AG09319 (cell line): ENCODE measurements at regions not wholly inside any gene's neighbourhood (a gene's known extent, or its start where the extent isn't known, plus 50 kb on each side); places are given as distances from the start of the nearest gene placed in this dataset.

Experiments
- DNase-seq: peaks from one replicate; pipeline ENCODE4 v3.0.0-alpha.2; 2010; ENCODE audit warnings: low read depth; ENCODE audit errors: extremely low read depth
- TF ChIP-seq, protein P1 (sequence below): IDR thresholded peaks from 2 replicates; pipeline ENCODE4 v1.5.1; 2011; ENCODE audit warnings: low read depth, mild to moderate bottlenecking, inconsistent platforms, low read length, moderate library complexity

DNA sequence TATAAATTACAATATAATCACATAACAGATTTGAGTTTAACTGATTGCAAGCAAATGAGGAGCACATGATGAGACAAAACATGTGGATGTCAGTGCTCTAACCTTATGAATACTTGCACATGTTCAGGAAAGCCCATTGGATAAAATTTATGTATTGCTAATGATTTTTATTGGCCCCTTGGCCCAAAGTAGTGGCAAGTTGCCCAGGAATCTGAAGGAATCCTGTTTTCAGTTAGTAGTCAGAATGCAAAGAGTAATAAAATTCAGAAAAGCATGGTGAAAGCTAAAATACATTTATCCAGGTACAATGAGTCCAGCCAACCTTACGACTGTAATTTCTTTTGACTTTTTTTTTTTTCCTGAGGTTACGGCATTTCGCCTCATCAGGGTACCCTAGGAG lies 1539.4 kb downstream of the EFNB2 start:
- no peak for DNase-seq

DNA sequence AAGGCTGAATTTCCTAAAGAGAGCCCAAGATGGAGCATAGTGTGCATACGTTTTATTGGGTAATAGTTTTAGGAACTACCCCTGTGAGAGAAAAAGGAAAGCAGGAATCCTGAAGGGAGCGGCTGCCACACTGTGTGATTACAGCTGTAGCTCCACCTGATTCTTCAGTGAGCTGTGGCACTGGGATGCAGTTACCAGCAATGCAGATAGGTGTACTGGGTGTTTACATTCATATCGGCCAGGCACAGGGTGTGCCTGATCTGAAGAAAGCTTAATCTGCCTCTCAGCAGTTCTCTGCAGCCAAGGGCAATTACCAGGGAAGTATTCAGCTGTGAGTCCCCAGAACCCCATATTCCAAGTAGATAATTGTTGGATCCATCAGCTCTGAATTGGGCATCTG lies 1541.8 kb downstream of the EFNB2 start:
- DNase-seq, result no peak
- TF ChIP-seq, protein P1, sequence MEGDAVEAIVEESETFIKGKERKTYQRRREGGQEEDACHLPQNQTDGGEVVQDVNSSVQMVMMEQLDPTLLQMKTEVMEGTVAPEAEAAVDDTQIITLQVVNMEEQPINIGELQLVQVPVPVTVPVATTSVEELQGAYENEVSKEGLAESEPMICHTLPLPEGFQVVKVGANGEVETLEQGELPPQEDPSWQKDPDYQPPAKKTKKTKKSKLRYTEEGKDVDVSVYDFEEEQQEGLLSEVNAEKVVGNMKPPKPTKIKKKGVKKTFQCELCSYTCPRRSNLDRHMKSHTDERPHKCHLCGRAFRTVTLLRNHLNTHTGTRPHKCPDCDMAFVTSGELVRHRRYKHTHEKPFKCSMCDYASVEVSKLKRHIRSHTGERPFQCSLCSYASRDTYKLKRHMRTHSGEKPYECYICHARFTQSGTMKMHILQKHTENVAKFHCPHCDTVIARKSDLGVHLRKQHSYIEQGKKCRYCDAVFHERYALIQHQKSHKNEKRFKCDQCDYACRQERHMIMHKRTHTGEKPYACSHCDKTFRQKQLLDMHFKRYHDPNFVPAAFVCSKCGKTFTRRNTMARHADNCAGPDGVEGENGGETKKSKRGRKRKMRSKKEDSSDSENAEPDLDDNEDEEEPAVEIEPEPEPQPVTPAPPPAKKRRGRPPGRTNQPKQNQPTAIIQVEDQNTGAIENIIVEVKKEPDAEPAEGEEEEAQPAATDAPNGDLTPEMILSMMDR, result no peak

More for the DNA sequence above, 1539.4 kb downstream of the EFNB2 start:
- TF ChIP-seq, protein P1, result no peak

DNA sequence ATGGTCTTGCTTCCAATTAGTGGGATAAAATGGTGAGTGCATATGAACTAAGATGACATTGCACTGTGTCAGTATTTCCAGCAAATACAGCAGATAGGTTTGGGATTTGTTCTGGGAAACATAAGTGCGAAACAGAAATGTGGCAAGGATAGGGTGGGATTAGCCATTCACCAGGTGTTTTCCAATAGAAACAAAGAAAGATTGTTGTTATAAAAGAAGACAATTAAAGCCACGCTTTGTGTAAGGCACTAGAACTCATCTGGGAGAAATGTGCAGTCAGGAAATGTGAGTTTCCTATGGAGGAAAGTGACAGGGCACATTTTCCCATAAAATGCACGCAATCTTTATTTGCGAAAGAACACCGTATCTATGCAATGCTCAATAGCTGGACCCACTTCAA lies 1547.8 kb downstream of the EFNB2 start:
- DNase-seq, result no peak
- TF ChIP-seq, protein P1, result no peak

DNA sequence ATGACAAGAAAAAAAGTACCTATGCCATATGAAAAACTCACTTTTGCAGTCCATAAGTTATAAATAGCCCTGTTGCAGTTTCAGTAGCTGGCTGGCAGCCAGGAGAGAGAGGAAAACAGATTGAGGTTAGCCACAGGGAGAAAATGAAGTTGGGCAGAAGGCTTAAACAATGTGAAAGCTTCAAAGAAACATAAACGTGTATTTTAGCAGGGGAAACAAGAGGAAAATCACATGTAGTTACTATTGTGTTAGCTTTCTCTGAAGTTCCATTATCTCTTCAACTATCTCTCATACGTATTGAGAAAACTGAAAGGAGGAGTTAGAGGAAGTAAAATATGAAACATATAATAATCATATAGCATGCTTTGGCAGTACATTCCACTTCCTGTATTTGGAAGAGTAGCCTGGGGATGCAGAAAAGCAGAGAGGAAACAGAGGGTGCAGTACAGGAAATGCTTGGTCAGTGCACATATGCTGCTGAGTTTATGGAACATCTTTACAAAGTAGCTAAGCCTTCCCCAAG lies 1551.1 kb downstream of the EFNB2 start:
- TF ChIP-seq, protein P1, result no peak
- DNase-seq, result no peak

DNA sequence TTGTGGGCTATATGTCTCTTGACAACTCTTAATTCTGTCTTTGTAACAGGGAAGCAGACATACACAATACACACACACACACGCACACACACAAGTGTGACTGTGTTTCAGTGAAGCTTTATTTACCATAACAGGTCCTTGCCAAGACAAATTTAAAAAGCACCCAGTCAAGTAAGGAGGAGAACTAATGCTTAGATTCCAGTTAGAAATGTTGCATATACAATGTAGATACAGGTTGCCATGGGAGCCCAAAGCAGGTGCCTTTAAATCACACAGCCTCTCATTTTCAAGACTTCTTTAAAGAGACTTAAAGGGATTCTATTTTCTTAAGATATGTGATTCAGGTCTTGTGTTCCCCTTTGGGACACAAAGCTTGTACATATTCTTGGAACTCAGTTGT lies 1551.9 kb downstream of the EFNB2 start:
- TF ChIP-seq, protein P1, result no peak
- no peak for DNase-seq

DNA sequence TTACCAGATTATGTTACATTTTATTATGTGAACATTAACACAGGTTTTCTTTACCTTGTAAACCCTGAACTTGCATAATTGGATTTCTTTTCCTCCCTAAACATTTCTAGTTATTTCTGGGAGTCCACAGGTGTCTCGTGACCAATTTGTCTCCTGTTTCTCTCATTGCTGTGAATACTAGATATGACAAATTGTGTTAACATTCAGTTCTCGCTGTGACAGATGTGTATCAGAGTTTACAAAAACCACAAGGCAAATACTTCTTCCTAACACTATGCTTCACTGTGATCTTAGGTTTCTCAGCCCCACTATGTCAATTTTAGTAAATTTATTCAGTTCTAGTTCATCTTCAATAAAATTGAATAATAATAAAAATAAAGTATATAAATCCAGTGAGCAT lies 1554.9 kb downstream of the EFNB2 start:
- TF ChIP-seq, protein P1, result no peak

DNA sequence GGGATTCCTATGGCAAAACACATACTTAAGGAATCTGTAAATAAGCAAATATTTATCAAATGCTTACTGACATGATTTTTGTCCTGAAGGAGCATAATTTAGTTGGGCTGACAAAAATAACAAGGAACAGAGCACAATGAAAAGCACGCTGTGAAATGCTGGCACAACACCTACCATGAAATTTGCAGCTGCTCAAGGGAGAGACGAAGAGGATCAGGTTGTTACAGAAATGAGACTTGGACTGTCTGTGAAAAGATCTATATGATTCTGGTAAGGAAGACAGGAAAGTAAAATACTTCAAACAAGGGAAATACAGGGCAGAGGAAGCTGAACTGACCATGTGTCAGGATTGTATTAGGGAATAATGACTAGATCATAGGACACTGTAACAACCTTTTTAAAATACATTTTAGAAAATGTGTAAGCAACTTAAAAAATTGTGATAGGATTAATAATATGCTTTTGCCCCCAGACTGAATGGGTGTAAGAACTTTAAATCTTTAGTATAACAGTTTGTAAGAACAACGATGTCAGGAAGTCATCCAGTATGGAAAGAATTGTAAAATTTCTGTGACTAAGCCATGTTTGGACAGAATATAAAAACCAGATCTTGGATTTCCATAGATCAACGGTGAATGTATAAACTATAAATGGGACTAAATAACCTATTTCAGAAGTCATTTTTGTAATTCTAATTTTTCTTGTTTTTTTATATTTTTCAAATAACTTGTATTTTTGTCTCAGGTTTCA lies 1556.0 kb downstream of the EFNB2 start:
- no peak for DNase-seq
- TF ChIP-seq, protein P1, result no peak

More for the DNA sequence above, 1554.9 kb downstream of the EFNB2 start:
- DNase-seq, result no peak
